ENCODE measurements at regions not wholly inside any gene's neighbourhood (a gene's known extent, or its start where the extent isn't known, plus 50 kb on each side); places are given as distances from the start of the nearest gene placed in this dataset.
A peak's percentile ranks its signal among the peaks of the same experiment; 100 is the strongest.

DNA sequence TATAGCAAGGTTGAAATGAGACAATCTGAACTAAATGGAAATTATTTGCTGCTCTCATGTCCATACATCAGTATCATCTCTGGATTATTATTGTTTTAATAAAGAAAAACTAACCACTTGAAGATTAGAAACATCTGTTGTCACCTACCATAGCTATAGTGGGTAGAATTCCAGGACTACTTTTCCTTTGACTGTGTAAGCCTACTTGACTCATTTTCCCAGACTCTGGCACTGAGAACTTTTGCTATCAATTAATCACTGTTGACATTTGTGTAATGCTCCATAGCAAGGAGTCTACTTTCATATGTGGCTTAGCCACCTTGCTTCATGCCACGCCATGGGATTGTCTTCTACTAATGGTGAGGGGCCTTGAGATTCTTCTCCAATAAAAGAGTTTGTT, 59.9 kb upstream of the ARRDC3 start:
- DNase-seq: peak; percentile 90

DNA sequence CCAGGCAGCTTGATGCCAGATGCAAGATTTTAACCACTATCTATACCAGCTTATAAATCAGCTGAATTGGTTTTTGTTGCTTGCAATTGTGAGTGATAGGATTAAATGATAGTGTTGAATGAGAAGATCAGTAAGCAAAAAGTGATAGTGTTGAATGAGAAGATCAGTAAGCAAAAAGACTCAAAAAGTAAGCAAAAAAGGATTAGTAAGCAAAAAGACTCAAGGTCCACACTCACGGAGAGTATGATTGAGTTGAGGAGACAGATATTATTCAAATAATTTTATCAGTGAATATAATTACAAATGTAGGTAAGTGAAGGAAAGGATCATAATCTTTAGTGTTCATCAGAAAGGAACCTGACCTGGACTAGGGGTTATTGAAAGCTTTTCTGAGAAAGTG, 58.0 kb upstream of the ARRDC3 start:
- no peak for DNase-seq

DNA sequence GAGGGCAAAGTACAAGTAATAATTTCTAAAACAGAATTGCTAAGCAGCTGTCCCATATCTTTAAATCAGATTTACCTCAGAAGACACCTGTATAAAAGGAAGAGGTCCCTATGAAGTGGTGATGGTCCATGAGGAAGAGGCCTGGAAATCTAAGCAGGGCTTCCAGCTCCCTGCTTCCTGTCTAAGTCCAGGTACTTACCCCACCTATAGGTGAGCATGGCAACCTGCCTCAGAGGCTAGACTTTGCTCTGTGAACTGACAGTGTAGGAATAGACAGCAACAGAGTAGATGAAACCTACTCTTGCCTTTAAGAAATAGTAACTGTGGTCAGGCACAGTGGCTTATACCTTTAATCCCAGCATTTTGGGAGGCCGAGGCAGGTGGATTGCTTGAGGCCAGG, 55.8 kb upstream of the ARRDC3 start:
- DNase-seq: no peak

DNA sequence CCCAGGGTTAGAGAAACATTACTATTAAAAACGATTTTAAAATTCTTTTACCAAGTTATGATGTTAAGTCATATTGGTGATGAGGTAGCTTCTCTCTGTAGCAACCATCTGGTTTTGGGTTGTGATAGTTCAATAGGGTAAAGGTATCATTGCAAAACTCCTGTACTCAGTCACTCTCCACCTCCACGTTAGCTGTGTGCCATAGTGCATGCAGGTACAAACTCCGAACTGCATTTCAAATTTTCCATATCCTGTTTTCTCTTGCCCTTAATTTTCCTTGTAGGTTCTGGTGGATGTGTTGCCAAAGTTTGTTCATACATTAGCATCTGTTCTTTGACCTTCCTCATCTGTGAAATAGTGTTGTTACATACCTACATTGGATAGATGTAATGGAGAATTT, 53.1 kb upstream of the ARRDC3 start:
- DNase-seq: no peak

DNA sequence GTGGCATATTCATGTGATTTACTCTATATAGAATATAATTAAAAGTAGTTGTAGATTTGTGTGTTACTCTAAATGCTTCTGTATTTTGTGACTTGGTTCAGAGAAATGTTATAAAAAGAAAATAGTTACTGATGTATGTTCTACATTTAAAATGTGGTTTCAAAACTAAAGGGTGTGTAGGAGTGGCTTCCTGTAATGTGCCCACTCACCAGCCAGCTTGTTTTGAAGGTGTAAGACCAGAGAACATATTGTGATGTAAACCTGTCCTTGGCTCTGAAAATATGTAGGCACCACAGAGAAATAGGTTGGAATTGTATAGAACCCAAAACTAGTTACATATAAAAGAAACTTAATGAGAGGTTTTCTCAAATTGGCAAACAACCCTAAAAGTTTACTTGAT, 51.2 kb upstream of the ARRDC3 start:
- DNase-seq: no peak

GRCh38 chr5:91433861-91434260, 50.7 kb upstream of the ARRDC3 start:
- no peak for DNase-seq

Data from fibroblast of upper back skin (primary cell).